COLO668 (cell line): ENCODE measurements at regions not wholly inside any gene's neighbourhood (a gene's known extent, or its start where the extent isn't known, plus 50 kb on each side); places are given as distances from the start of the nearest gene placed in this dataset.
"Not testable (repeated sequence)": the region's sequence is repeated elsewhere in the genome, so short reads cannot be mapped to it uniquely, and the experiment has no call there.

ENCODE experiments used
- DNase-seq: peaks from one replicate; lab custom pipeline; 2025; ENCODE audit not compliant: unreplicated experiment; lab: John Stamatoyannopoulos, UW

GRCh38 chr5:167920589-167920988 is 370.9 kb upstream of the WWC1 start:
- DNase-seq = no peak

GRCh38 chr5:167921796-167922195 is 369.6 kb upstream of the WWC1 start:
- no peak for DNase-seq

- no peak for DNase-seq
Observed at GRCh38 chr5:167923396-167923795, 368.0 kb upstream of the WWC1 start.

GRCh38 chr5:167929841-167930240 is 361.6 kb upstream of the WWC1 start:
- no peak for DNase-seq

GRCh38 chr5:167934551-167934971 is 356.9 kb upstream of the WWC1 start:
- DNase-seq = no peak

- DNase-seq = no peak
Observed at GRCh38 chr5:167936022-167936421, 355.4 kb upstream of the WWC1 start.

GRCh38 chr5:167936944-167937634 is 354.4 kb upstream of the WWC1 start:
- no peak for DNase-seq

GRCh38 chr5:167937635-167937998 is 353.8 kb upstream of the WWC1 start:
- DNase-seq = no peak

GRCh38 chr5:167939686-167940085 is 351.8 kb upstream of the WWC1 start:
- DNase-seq = no peak

- no peak for DNase-seq
Observed at GRCh38 chr5:167940911-167941310, 350.5 kb upstream of the WWC1 start.

- not testable (repeated sequence) for DNase-seq
Observed at GRCh38 chr5:167941556-167941955, 349.9 kb upstream of the WWC1 start.

- DNase-seq = no peak
Observed at GRCh38 chr5:167943343-167943742, 348.1 kb upstream of the WWC1 start.

GRCh38 chr5:167944121-167944852 is 347.2 kb upstream of the WWC1 start:
- no peak for DNase-seq

- DNase-seq = no peak
Observed at GRCh38 chr5:167945542-167946384, 345.7 kb upstream of the WWC1 start.

GRCh38 chr5:167947306-167947705 is 344.1 kb upstream of the WWC1 start:
- no peak for DNase-seq

- DNase-seq = no peak
Observed at GRCh38 chr5:167948251-167948650, 343.2 kb upstream of the WWC1 start.

GRCh38 chr5:167949435-167949834 is 342.0 kb upstream of the WWC1 start:
- DNase-seq = no peak

- no peak for DNase-seq
Observed at GRCh38 chr5:167950126-167950721, 341.2 kb upstream of the WWC1 start.

GRCh38 chr5:167951116-167951515 is 340.3 kb upstream of the WWC1 start:
- no peak for DNase-seq

- no peak for DNase-seq
Observed at GRCh38 chr5:167952278-167952995, 339.0 kb upstream of the WWC1 start.
